DND-41 (cell line): ENCODE measurements at regions not wholly inside any gene's neighbourhood (a gene's known extent, or its start where the extent isn't known, plus 50 kb on each side); places are given as distances from the start of the nearest gene placed in this dataset.

Source experiments
- CTCF ChIP-seq: IDR thresholded peaks from 2 replicates; pipeline ENCODE4 v1.5.1; 2012; ENCODE audit warnings: borderline replicate concordance, low read length, moderate library complexity, mild to moderate bottlenecking; ENCODE audit not compliant: poor library complexity, severe bottlenecking; ENCODE audit errors: extremely low read depth
- EZH2 ChIP-seq: IDR thresholded peaks from 3 replicates; pipeline ENCODE4 v1.6.1; 2012; ENCODE audit warnings: borderline replicate concordance, low read depth, mild to moderate bottlenecking, moderate library complexity, low read length, inconsistent platforms; ENCODE audit not compliant: severe bottlenecking

DNA sequence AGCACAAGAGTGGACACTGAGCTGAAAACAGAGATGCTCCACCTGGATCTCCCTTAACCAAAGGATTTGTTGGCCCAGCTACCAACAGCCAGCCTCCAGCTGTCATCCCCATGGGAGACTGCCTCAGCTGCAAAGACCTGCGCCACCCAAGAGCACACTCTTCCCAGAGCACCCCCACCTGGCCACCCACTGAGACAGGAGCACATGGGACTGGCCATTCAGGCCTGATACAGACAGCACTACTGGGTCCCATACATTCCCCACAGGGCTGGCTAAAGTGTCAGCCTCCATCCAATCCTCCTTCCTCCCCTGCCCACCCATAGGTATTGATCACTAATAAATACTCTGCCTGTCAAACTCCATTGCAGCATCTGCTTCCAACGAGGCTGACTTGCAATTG, 241.5 kb downstream of the BCL11B start:
- no peak for TF ChIP-seq CTCF
- TF ChIP-seq EZH2, result no peak
